Astrocyte of the cerebellum (primary cell): ENCODE measurements at regions not wholly inside any gene's neighbourhood (a gene's known extent, or its start where the extent isn't known, plus 50 kb on each side); places are given as distances from the start of the nearest gene placed in this dataset.

Experiments used
- DNase-seq: peaks from one replicate; pipeline ENCODE4 v3.0.0-alpha.2; 2011; ENCODE audit warnings: low read depth
- H3K4me3 ChIP-seq: 2 replicates; pipeline ENCODE4 v1.5.1; 2011; ENCODE audit warnings: mild to moderate bottlenecking, low read depth, low read length, moderate library complexity
- CTCF ChIP-seq: IDR thresholded peaks from 2 replicates; pipeline ENCODE4 v1.5.1; 2012; ENCODE audit warnings: low read length, low read depth, moderate library complexity, mild to moderate bottlenecking; ENCODE audit errors: missing control alignments
- in situ Hi-C: cut with HindIII; loops from 2 replicates; pipeline ENCODE4 v1.10.0; 2017; ENCODE audit warnings: low sequenced_read_pairs

- no peak for DNase-seq
- in situ Hi-C loops = no loop called here
- H3K4me3 ChIP-seq = no peak overlapping the region
- TF ChIP-seq CTCF = no peak
Measured at GRCh38 chr18:52277785-52278184, 62.2 kb upstream of the DCC start.

- in situ Hi-C loops = no loop called here
- DNase-seq = no peak
- no peak overlapping the region for H3K4me3 ChIP-seq
- TF ChIP-seq CTCF = no peak
Measured at GRCh38 chr18:52278191-52278590, 61.8 kb upstream of the DCC start.

- no peak for TF ChIP-seq CTCF
- in situ Hi-C loops = no loop called here
- no peak for DNase-seq
- no peak overlapping the region for H3K4me3 ChIP-seq
Measured at GRCh38 chr18:52280702-52281101, 59.3 kb upstream of the DCC start.

- in situ Hi-C loops = no loop called here
- TF ChIP-seq CTCF = no peak
- no peak for DNase-seq
- H3K4me3 ChIP-seq = no peak overlapping the region
Measured at GRCh38 chr18:52283927-52284326, 56.1 kb upstream of the DCC start.

DNA sequence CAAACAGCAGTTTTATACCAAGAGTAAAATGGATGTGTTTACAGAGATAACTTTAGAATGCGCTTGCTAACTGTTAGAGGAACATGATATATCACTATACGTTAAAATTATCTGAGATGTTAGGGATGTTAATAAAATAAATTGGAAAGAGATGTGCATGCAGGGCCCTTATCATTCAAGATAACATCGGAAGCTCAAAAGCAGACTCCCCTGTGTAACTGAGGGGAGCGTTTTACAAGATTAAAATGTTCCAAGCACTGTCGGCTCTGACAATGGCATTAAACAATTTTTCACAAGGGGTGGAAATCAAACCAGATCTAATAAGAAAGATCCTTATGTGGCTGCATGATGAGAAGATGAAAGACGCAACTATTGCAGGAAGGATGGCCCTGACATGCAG, 53.3 kb upstream of the DCC start:
- no peak overlapping the region for H3K4me3 ChIP-seq
- in situ Hi-C loops = no loop called here
- no peak for TF ChIP-seq CTCF
- DNase-seq = no peak

DNA sequence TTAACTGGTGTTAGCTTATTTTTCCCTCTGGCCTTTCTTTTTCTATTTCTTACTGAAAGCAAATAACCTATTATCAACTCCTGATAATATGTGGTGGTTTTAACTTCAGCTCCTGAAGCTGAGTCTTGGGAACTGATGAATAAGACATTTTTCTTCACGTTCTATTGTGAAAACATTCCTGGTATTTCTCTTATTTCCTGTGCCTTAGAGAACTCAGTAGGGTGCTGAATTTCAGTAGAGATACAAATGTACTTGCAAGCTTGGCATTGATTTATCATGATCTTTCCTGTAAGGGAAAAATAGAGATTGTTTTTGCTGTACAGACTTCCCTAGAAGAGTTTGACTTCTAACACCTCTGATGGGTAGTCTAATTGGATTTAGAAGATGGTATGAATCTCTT, 52.8 kb upstream of the DCC start:
- in situ Hi-C loops = no loop called here
- TF ChIP-seq CTCF = no peak
- no peak overlapping the region for H3K4me3 ChIP-seq
- peak; percentile 67 for DNase-seq
